DND-41 (cell line): ENCODE measurements at regions not wholly inside any gene's neighbourhood (a gene's known extent, or its start where the extent isn't known, plus 50 kb on each side); places are given as distances from the start of the nearest gene placed in this dataset.

ENCODE experiments used
- EZH2 ChIP-seq: IDR thresholded peaks from 3 replicates; pipeline ENCODE4 v1.6.1; 2012; ENCODE audit warnings: borderline replicate concordance, low read depth, mild to moderate bottlenecking, moderate library complexity, low read length, inconsistent platforms; ENCODE audit not compliant: severe bottlenecking
- TF ChIP-seq, protein P1 (sequence below): IDR thresholded peaks from 2 replicates; pipeline ENCODE4 v1.5.1; 2012; ENCODE audit warnings: borderline replicate concordance, low read length, moderate library complexity, mild to moderate bottlenecking; ENCODE audit not compliant: poor library complexity, severe bottlenecking; ENCODE audit errors: extremely low read depth

GRCh38 chr12:93191956-93192355 is 185.8 kb upstream of the NUDT4 start:
- TF ChIP-seq EZH2 = no peak
- TF ChIP-seq, protein P1, sequence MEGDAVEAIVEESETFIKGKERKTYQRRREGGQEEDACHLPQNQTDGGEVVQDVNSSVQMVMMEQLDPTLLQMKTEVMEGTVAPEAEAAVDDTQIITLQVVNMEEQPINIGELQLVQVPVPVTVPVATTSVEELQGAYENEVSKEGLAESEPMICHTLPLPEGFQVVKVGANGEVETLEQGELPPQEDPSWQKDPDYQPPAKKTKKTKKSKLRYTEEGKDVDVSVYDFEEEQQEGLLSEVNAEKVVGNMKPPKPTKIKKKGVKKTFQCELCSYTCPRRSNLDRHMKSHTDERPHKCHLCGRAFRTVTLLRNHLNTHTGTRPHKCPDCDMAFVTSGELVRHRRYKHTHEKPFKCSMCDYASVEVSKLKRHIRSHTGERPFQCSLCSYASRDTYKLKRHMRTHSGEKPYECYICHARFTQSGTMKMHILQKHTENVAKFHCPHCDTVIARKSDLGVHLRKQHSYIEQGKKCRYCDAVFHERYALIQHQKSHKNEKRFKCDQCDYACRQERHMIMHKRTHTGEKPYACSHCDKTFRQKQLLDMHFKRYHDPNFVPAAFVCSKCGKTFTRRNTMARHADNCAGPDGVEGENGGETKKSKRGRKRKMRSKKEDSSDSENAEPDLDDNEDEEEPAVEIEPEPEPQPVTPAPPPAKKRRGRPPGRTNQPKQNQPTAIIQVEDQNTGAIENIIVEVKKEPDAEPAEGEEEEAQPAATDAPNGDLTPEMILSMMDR = no peak
